Ovary (tissue), 7 donors: ENCODE measurements at regions not wholly inside any gene's neighbourhood (a gene's known extent, or its start where the extent isn't known, plus 50 kb on each side); places are given as distances from the start of the nearest gene placed in this dataset.

Experiments used
- DNase-seq, 5 donors: peaks; one replicate each; pipeline ENCODE4 v3.0.0-alpha.2; 2019 to 2020
- H3K27ac ChIP-seq, 2 donors: fragments of 200-600 bp; one replicate each; pipeline versions ENCODE4 v1.5.1 to v1.8.0; 2019 to 2022
- H3K27me3 ChIP-seq: fragments of 200-600 bp; one replicate; pipeline ENCODE4 v1.8.0; 2022
- H3K36me3 ChIP-seq: fragments of 200-600 bp; sonication (generic); one replicate; pipeline ENCODE4 v1.5.1; 2019
- H3K4me1 ChIP-seq: one replicate; pipeline ENCODE4 v1.8.1; 2013; ENCODE audit warnings: mild to moderate bottlenecking, moderate library complexity; ENCODE audit not compliant: insufficient read depth
- H3K4me3 ChIP-seq: fragments of 200-600 bp; sonication (generic); one replicate; pipeline ENCODE4 v1.5.1; 2017
- H3K9me3 ChIP-seq, 2 donors: fragments of 200-600 bp in 1 of 2; sonication (generic) in 1 of 2; one replicate each; pipeline versions ENCODE4 v1.5.1 to v1.8.1; 2013 to 2019; ENCODE audit warnings: mild to moderate bottlenecking in 1 of 2, moderate library complexity in 1 of 2
- CTCF ChIP-seq, 3 donors: fragments of 450-650 bp in 2 of 3; fragments of 200-600 bp in 1 of 3; IDR thresholded peaks; one replicate each; pipeline versions ENCODE4 v1.5.1 to v1.8.0; 2016 to 2022; ENCODE audit warnings: antibody characterized with exemption in 3 of 3, mild to moderate bottlenecking in 1 of 3
- EP300 ChIP-seq: sonication (generic); formaldehyde crosslinking; IDR thresholded peaks from one replicate; pipeline ENCODE4 v1.6.1; 2017; ENCODE audit warnings: antibody characterized with exemption
- POLR2A ChIP-seq: fragments of 450-650 bp; IDR thresholded peaks from one replicate; pipeline ENCODE4 v1.6.1; 2017; ENCODE audit warnings: antibody characterized with exemption, mild to moderate bottlenecking, moderate library complexity
- WGBS, 3 donors: extraction: QIAGEN DNeasy Blood & Tissue Kit in 1 of 3; methylation state at CpG; one replicate each; pipeline versions ENCODE4 v1.1.5 to v1.1.7; 2013 to 2017; 5-methylcytosine and 5-hydroxymethylcytosine counted together
- intact Hi-C, 4 donors: fragments of 100-400 bp; cut with DNase I; formaldehyde crosslinking; loops; one replicate each; pipeline versions ENCODE4 v1.11.0 to v1.15.1; 2022 to 2023
- donor health status: DM: no; HTN: no; CAD: no; lungs with moderate emphysema.
- donor health status: DM: no; HTN: no; CAD: no.
- donor health status: Bipolar disorder and iron deficiency.
- donor health status: DM: no; HTN: no; CAD: no.
- donor health status: DM: yes; HTN: yes; CAD: no.

GRCh38 chr21:15521644-15522001 is 208.2 kb upstream of the USP25 start:
- no peak for TF ChIP-seq EP300
- TF ChIP-seq POLR2A, result no peak
- TF ChIP-seq CTCF (IDR thresholded peaks at IDR 0.05), result no peak
- H3K27me3 ChIP-seq, result no peaks in the 10 kb centered on the region
- 92 to 97% (median 94%) methylated on average over 5 of the region's 5 CpGs for WGBS, 3 donors
- no peaks in the 10 kb centered on the region for H3K4me1 ChIP-seq
- H3K9me3 ChIP-seq, result no peaks in the 10 kb centered on the region
- no peak overlapping the region for H3K4me3 ChIP-seq
- H3K36me3 ChIP-seq, result no peaks in the 10 kb centered on the region
- H3K27ac ChIP-seq, result no peak overlapping the region
- no peak for DNase-seq
- intact Hi-C loops, result no loop called here

GRCh38 chr21:15522148-15522547 is 207.6 kb upstream of the USP25 start:
- TF ChIP-seq CTCF (IDR thresholded peaks at IDR 0.05) (no peak), POLR2A (no peak), EP300 (no peak)

GRCh38 chr21:15524855-15525254 is 204.9 kb upstream of the USP25 start:
- intact Hi-C loops, result no loop called here
- no peak for DNase-seq
- H3K36me3 ChIP-seq, result no peaks in the 10 kb centered on the region
- no peaks in the 10 kb centered on the region for H3K9me3 ChIP-seq
- H3K27me3 ChIP-seq, result no peaks in the 10 kb centered on the region
- TF ChIP-seq POLR2A, result no peak
- TF ChIP-seq CTCF (IDR thresholded peaks at IDR 0.05), result no peak
- no peak for TF ChIP-seq EP300
- no peaks in the 10 kb centered on the region for H3K4me1 ChIP-seq
- no peak overlapping the region for H3K27ac ChIP-seq
- H3K4me3 ChIP-seq, result no peak overlapping the region

More at GRCh38 chr21:15522148-15522547, 207.6 kb upstream of the USP25 start:
- Histone ChIP-seq H3K36me3 (no peaks in the 10 kb centered on the region), H3K27me3 (no peaks in the 10 kb centered on the region), H3K9me3 (no peaks in the 10 kb centered on the region), H3K4me3 (no peak overlapping the region), H3K4me1 (no peaks in the 10 kb centered on the region), H3K27ac (no peak overlapping the region)
- 93 to 98% (median 94%) methylated on average over 5 of the region's 5 CpGs for WGBS, 3 donors
- DNase-seq, result no peak
- intact Hi-C loops, result no loop called here

- H3K4me3 ChIP-seq, result no peak overlapping the region
- no peaks in the 10 kb centered on the region for H3K9me3 ChIP-seq
- TF ChIP-seq EP300 (no peak), POLR2A (no peak), CTCF (IDR thresholded peaks at IDR 0.05) (no peak)
- no peaks in the 10 kb centered on the region for H3K36me3 ChIP-seq
- 45 to 57% (median 51%) methylated on average over 2 of the region's 2 CpGs for WGBS, 3 donors
- no peaks in the 10 kb centered on the region for H3K4me1 ChIP-seq
- intact Hi-C loops, result no loop called here
- DNase-seq, result no peak
- H3K27ac ChIP-seq, result no peak overlapping the region
- H3K27me3 ChIP-seq, result no peaks in the 10 kb centered on the region
These were observed 203.0 kb upstream of the USP25 start for GRCh38 chr21:15526798-15527197.

GRCh38 chr21:15528346-15528745 is 201.4 kb upstream of the USP25 start:
- H3K9me3 ChIP-seq, result no peaks in the 10 kb centered on the region
- WGBS, 3 donors, result 56 to 62% (median 58%) methylated on average over 2 of the region's 2 CpGs
- no peaks in the 10 kb centered on the region for H3K27me3 ChIP-seq
- H3K4me1 ChIP-seq, result no peaks in the 10 kb centered on the region
- DNase-seq, result no peak
- no peaks in the 10 kb centered on the region for H3K36me3 ChIP-seq
- intact Hi-C loops, result no loop called here
- TF ChIP-seq EP300, result no peak
- no peak for TF ChIP-seq CTCF (IDR thresholded peaks at IDR 0.05)
- TF ChIP-seq POLR2A, result no peak
- no peak overlapping the region for H3K4me3 ChIP-seq
- H3K27ac ChIP-seq, result no peak overlapping the region
